ENCODE measurements at regions not wholly inside any gene's neighbourhood (a gene's known extent, or its start where the extent isn't known, plus 50 kb on each side); places are given as distances from the start of the nearest gene placed in this dataset.

GRCh38 chr10:78164702-78165101 is 131.0 kb downstream of the RPS24 start:
- DNase-seq = no peak

GRCh38 chr10:78165172-78165571 is 131.5 kb downstream of the RPS24 start:
- DNase-seq = no peak

GRCh38 chr10:78165617-78166016 is 132.0 kb downstream of the RPS24 start:
- DNase-seq = no peak

GRCh38 chr10:78166261-78166660 is 132.6 kb downstream of the RPS24 start:
- no peak for DNase-seq

- no peak for DNase-seq
These were observed 135.6 kb downstream of the RPS24 start for GRCh38 chr10:78169214-78169613.

GRCh38 chr10:78170026-78170475 is 136.4 kb downstream of the RPS24 start:
- peak; percentile 31 for DNase-seq

- no peak for DNase-seq
These were observed 138.2 kb downstream of the RPS24 start for GRCh38 chr10:78171633-78172400.

- DNase-seq = peak; percentile 53
These were observed 139.8 kb downstream of the RPS24 start for GRCh38 chr10:78173360-78174015.

GRCh38 chr10:78175444-78176015 is 141.9 kb downstream of the RPS24 start:
- DNase-seq = peak; percentile 17

GRCh38 chr10:78176320-78177317 is 143.0 kb downstream of the RPS24 start:
- no peak for DNase-seq

GRCh38 chr10:78177491-78178185 is 144.0 kb downstream of the RPS24 start:
- DNase-seq = peak; percentile 68

- DNase-seq = no peak
These were observed 144.7 kb downstream of the RPS24 start for GRCh38 chr10:78178397-78178796.

GRCh38 chr10:78178940-78179339 is 145.3 kb downstream of the RPS24 start:
- DNase-seq = no peak

GRCh38 chr10:78179886-78180705 is 146.4 kb downstream of the RPS24 start:
- DNase-seq = no peak

- no peak for DNase-seq
These were observed 147.9 kb downstream of the RPS24 start for GRCh38 chr10:78181381-78182055.

- no peak for DNase-seq
These were observed 149.2 kb downstream of the RPS24 start for GRCh38 chr10:78182841-78183240.

- no peak for DNase-seq
These were observed 151.4 kb downstream of the RPS24 start for GRCh38 chr10:78184851-78185692.

- DNase-seq = no peak
These were observed 152.0 kb downstream of the RPS24 start for GRCh38 chr10:78185693-78186055.

- DNase-seq = no peak
These were observed 152.9 kb downstream of the RPS24 start for GRCh38 chr10:78186572-78186971.

GRCh38 chr10:78187371-78187770 is 153.7 kb downstream of the RPS24 start:
- DNase-seq = no peak

Measured in suppressor macrophage treated with lipopolysaccharide for 4 hours (primary cell).